Stomach (tissue), 8 donors: ENCODE measurements at regions not wholly inside any gene's neighbourhood (a gene's known extent, or its start where the extent isn't known, plus 50 kb on each side); places are given as distances from the start of the nearest gene placed in this dataset.

ENCODE experiments used
- DNase-seq, 2 donors: peaks; one replicate each; pipeline versions ENCODE4 v3.0.0 to v3.0.0-alpha.2; 2013 to 2019
- H3K27ac ChIP-seq, 5 donors: fragments of 200-600 bp in 4 of 5; sonication (generic) in 4 of 5; one replicate each; pipeline ENCODE4 v1.5.1; 2013 to 2019; ENCODE audit warnings: mild to moderate bottlenecking in 1 of 5, moderate library complexity in 1 of 5
- H3K27me3 ChIP-seq, 3 donors: fragments of 200-600 bp; sonication (generic); one replicate each; pipeline ENCODE4 v1.5.1; 2017 to 2019; ENCODE audit warnings: mixed run types in 1 of 3
- H3K36me3 ChIP-seq, 4 donors: fragments of 200-600 bp; sonication (generic); 1 replicate in 3 of 4; 2 replicates in 1 of 4; pipeline ENCODE4 v1.5.1; 2016 to 2019
- H3K4me1 ChIP-seq, 4 donors: fragments of 200-600 bp; sonication (generic); one replicate each; pipeline ENCODE4 v1.5.1; 2016 to 2019
- H3K4me3 ChIP-seq, 4 donors: fragments of 200-600 bp; sonication (generic) in 3 of 4; one replicate each; pipeline ENCODE4 v1.5.1; 2016 to 2019; ENCODE audit warnings: mild to moderate bottlenecking in 1 of 4
- H3K9me3 ChIP-seq, 4 donors: fragments of 200-600 bp; sonication (generic); one replicate each; pipeline ENCODE4 v1.5.1; 2016 to 2019
- EP300 ChIP-seq: sonication (generic); formaldehyde crosslinking; IDR thresholded peaks from one replicate; pipeline ENCODE4 v1.6.1; 2017; ENCODE audit warnings: antibody characterized with exemption
- POLR2A ChIP-seq, 4 donors: fragments of 450-650 bp; IDR thresholded peaks; one replicate each; pipeline ENCODE4 v1.6.1; 2016; ENCODE audit warnings: antibody characterized with exemption in 4 of 4, control low read depth in 2 of 4, mild to moderate bottlenecking in 1 of 4, moderate library complexity in 1 of 4
- POLR2AphosphoS5 ChIP-seq, 3 donors: sonication (generic); formaldehyde crosslinking; IDR thresholded peaks; one replicate each; pipeline ENCODE4 v1.6.1; 2016; ENCODE audit warnings: antibody characterized with exemption in 3 of 3
- WGBS, 5 donors: extraction: QIAGEN DNeasy Blood & Tissue Kit in 3 of 5; methylation state at CpG; one replicate each; pipeline versions ENCODE4 v1.1.5 to v1.1.7; 2013 to 2018; 5-methylcytosine and 5-hydroxymethylcytosine counted together
- intact Hi-C: fragments of 100-400 bp; cut with DNase I; formaldehyde crosslinking; loops from one replicate; pipeline ENCODE4 v1.15.1; 2023; ENCODE audit warnings: low total_unique reads
- TF ChIP-seq, protein P1 (sequence below), 7 experiments: fragments of 450-650 bp in 4 of 7; fragments of 200-600 bp in 3 of 7; sonication (generic) in 3 of 7; IDR thresholded peaks; one replicate each; pipeline ENCODE4 v1.5.1; 2016 to 2019; ENCODE audit warnings: antibody characterized with exemption in 7 of 7, control low read depth in 2 of 7, mild to moderate bottlenecking in 1 of 7
- donor health status: healthy with polysubstance abuse.
- donor health status: Bipolar disorder and iron deficiency.
- donor health status: healthy.

DNA sequence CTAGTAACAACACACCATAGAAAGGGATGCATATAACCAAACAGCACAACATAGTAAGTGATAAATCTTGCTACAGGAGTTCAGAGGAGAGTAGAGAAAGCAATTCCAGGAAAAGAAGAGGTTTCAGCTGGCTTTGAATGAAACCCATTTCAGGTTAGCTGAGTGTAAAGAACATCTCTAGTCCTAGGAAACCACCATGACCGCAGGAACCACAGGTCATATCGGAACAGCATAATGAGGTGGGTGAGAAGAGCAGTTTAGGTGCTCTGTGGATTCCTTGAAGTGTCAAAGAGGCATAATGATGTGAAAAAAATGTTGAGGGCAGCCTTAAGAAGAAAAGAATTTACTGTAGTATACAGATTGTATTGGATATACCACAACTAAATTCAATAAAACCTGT lies 507.5 kb downstream of the MTRR start:
- 39 to 93% (median 62%) methylated on average over 2 of the region's 2 CpGs for WGBS, 5 donors

DNA sequence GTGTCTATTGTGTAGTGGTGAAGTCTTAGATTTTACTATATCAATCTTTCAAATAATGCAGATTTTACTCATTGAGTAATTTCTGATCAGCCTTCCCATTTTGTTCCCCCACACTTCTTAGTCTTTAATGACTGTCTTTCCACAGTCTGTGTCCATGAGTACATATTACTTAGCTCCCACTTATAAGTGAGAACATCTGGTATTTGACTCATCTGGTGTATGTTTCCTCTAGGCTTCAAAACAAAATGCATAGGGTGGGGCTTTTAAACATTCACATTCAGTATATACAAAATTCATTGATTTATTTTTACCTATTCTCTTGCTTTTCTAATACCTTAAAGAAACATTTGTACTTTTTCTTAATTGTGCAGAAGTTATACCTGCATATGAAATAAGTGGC lies 513.0 kb downstream of the MTRR start:
- no peaks in the 10 kb centered on the region for H3K27me3 ChIP-seq
- H3K27ac ChIP-seq = no peak overlapping the region
- TF ChIP-seq POLR2A (IDR thresholded peaks at IDR 0.05) (no peak), EP300 (no peak), POLR2AphosphoS5 (IDR thresholded peaks at IDR 0.05) (no peak)
- TF ChIP-seq, protein P1, sequence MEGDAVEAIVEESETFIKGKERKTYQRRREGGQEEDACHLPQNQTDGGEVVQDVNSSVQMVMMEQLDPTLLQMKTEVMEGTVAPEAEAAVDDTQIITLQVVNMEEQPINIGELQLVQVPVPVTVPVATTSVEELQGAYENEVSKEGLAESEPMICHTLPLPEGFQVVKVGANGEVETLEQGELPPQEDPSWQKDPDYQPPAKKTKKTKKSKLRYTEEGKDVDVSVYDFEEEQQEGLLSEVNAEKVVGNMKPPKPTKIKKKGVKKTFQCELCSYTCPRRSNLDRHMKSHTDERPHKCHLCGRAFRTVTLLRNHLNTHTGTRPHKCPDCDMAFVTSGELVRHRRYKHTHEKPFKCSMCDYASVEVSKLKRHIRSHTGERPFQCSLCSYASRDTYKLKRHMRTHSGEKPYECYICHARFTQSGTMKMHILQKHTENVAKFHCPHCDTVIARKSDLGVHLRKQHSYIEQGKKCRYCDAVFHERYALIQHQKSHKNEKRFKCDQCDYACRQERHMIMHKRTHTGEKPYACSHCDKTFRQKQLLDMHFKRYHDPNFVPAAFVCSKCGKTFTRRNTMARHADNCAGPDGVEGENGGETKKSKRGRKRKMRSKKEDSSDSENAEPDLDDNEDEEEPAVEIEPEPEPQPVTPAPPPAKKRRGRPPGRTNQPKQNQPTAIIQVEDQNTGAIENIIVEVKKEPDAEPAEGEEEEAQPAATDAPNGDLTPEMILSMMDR (IDR thresholded peaks at IDR 0.05) = no peak
- no peak overlapping the region for H3K4me3 ChIP-seq
- intact Hi-C loops = no loop called here
- H3K4me1 ChIP-seq = no peaks in the 10 kb centered on the region
- H3K36me3 ChIP-seq = no peaks in the 10 kb centered on the region
- no peaks in the 10 kb centered on the region for H3K9me3 ChIP-seq
- DNase-seq = no peak

More for the DNA sequence above, 507.5 kb downstream of the MTRR start:
- no peak for TF ChIP-seq POLR2A (IDR thresholded peaks at IDR 0.05)
- H3K36me3 ChIP-seq = no peaks in the 10 kb centered on the region
- H3K27me3 ChIP-seq = no peaks in the 10 kb centered on the region
- intact Hi-C loops = no loop called here
- no peak overlapping the region for H3K27ac ChIP-seq
- no peaks in the 10 kb centered on the region for H3K9me3 ChIP-seq
- DNase-seq = no peak
- H3K4me3 ChIP-seq = no peak overlapping the region
- H3K4me1 ChIP-seq = no peaks in the 10 kb centered on the region

DNA sequence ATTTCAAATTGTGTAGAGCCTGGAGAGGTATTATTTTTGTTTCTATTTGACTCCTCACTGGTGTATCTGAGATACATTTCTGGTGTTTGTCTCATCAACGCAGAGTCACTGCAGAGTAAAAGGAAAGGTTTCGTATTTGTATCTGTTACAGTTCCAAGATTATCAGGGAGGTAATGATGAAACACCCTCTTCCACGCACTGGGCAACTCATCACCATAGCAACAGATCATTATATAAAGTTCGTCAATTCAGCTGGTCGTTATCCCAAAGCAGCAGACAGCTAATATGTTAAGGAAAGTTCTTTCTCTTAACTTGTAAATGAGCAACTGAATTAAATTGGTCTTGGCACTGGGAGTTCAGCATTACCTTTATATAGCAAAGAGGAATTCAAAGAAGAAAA lies 513.5 kb downstream of the MTRR start:
- DNase-seq = no peak
- no peaks in the 10 kb centered on the region for H3K36me3 ChIP-seq
- no peaks in the 10 kb centered on the region for H3K27me3 ChIP-seq
- no peaks in the 10 kb centered on the region for H3K9me3 ChIP-seq
- no peak overlapping the region for H3K4me3 ChIP-seq
- 68 to 77% (median 75%) methylated on average over 5 of the region's 5 CpGs for WGBS, 5 donors
- H3K27ac ChIP-seq = no peak overlapping the region
- intact Hi-C loops = no loop called here
- TF ChIP-seq POLR2A (IDR thresholded peaks at IDR 0.05) (no peak), POLR2AphosphoS5 (IDR thresholded peaks at IDR 0.05) (no peak), EP300 (no peak)
- no peaks in the 10 kb centered on the region for H3K4me1 ChIP-seq

DNA sequence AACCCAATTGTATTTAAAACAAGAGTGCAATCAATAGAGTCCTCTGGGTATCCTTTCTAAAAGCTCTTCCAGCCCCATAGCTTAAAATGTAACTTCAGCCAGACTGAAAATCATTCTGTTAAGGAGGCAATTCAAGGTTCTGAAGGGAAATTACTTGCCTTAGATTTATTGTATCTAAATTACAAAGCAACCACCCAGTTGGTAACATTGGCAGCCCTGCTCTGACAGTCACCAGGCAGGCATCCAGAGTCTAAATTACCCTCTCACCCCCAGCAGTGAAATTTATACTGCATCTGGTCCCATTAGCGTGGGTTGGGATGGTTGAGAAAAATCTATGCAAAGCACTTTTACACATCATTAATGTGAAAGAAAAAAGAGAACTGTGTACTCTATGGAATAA lies 514.7 kb downstream of the MTRR start:
- TF ChIP-seq POLR2A (IDR thresholded peaks at IDR 0.05) (no peak), EP300 (no peak), POLR2AphosphoS5 (IDR thresholded peaks at IDR 0.05) (no peak)
- TF ChIP-seq, protein P1 (IDR thresholded peaks at IDR 0.05) = no peak
- Histone ChIP-seq H3K27me3 (no peaks in the 10 kb centered on the region), H3K36me3 (no peaks in the 10 kb centered on the region), H3K9me3 (no peaks in the 10 kb centered on the region), H3K27ac (no peak overlapping the region), H3K4me3 (no peak overlapping the region), H3K4me1 (no peaks in the 10 kb centered on the region)
- no peak for DNase-seq
- intact Hi-C loops = no loop called here
- WGBS, 5 donors = 47 to 74% (median 61%) methylated on average over 1 of the region's 1 CpG

DNA sequence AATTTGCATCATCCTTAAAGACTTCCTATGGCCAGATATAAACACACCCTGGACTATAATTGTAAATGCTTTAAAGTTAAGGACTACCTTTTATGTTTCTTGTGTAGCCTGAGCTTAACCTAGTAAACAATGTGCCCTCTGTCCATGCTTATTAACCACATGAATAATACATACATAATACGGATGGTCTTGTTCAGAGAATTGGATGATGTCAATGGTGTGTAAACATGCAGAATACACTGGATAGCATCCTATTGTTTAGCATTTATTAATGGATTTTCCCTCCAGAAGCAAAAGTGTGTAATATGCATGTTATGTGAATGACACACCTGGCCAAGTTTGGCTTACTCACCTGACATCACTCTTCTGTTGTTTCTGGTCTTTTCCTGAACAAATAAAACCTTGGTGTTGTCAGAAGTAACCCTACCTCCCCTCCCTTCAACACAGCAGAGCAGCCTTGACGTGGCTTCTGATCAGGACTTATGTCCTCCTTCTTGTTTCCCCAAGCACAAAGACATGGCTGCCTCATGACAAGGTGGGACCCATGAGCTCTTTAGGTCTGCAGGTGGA lies 517.9 kb downstream of the MTRR start:
- DNase-seq = no peak
- TF ChIP-seq EP300 (no peak), POLR2A (IDR thresholded peaks at IDR 0.05) (no peak), POLR2AphosphoS5 (IDR thresholded peaks at IDR 0.05) (no peak)
- TF ChIP-seq, protein P1 (IDR thresholded peaks at IDR 0.05) = no peak
- Histone ChIP-seq H3K27me3 (no peaks in the 10 kb centered on the region), H3K36me3 (no peaks in the 10 kb centered on the region), H3K9me3 (no peaks in the 10 kb centered on the region), H3K27ac (no peak overlapping the region), H3K4me1 (no peaks in the 10 kb centered on the region), H3K4me3 (no peak overlapping the region)
- intact Hi-C loops = no loop called here
- WGBS, 5 donors = 53 to 68% (median 65%) methylated on average over 2 of the region's 2 CpGs
